GM23338 (cell line): ENCODE measurements at regions not wholly inside any gene's neighbourhood (a gene's known extent, or its start where the extent isn't known, plus 50 kb on each side); places are given as distances from the start of the nearest gene placed in this dataset.

Experiments
- CREB1 ChIP-seq: fragments of 250-450 bp; sonication (Bioruptor Pico); IDR thresholded peaks from 2 replicates; pipeline ENCODE4 v1.5.0; 2020; ENCODE audit warnings: low read depth, mild to moderate bottlenecking, moderate library complexity
- EZH2 ChIP-seq: fragments of 200-600 bp; sonication (generic); IDR thresholded peaks from one replicate; pipeline ENCODE4 v1.8.0; 2017; ENCODE audit warnings: antibody characterized with exemption, mild to moderate bottlenecking, low read depth; ENCODE audit not compliant: unreplicated experiment
- EZH2phosphoT487 ChIP-seq: fragments of 200-600 bp; sonication (generic); IDR thresholded peaks from one replicate; pipeline ENCODE4 v1.8.1; 2018; ENCODE audit warnings: antibody characterized with exemption; ENCODE audit not compliant: unreplicated experiment
- JUNB ChIP-seq: IDR thresholded peaks from one replicate; pipeline ENCODE4 v1.6.1; 2016; ENCODE audit warnings: antibody characterized with exemption; ENCODE audit not compliant: unreplicated experiment
- POLR2AphosphoS5 ChIP-seq: IDR thresholded peaks from 2 replicates; pipeline ENCODE4 v1.6.1; 2016; ENCODE audit warnings: antibody characterized with exemption, low read depth
- TF ChIP-seq, protein P1 (sequence below), 2 experiments: fragments of 200-600 bp in 1 of 2; sonication (generic) in 1 of 2; conservative IDR thresholded peaks; 2 replicates each; pipeline versions ENCODE4 v1.5.1 to v1.6.1; 2016 to 2017; ENCODE audit warnings: antibody characterized with exemption in 2 of 2, low read depth in 2 of 2, mild to moderate bottlenecking in 2 of 2, moderate library complexity in 1 of 2
- TF ChIP-seq, protein P2 (sequence below): IDR thresholded peaks from one replicate; pipeline ENCODE4 v1.6.1; 2018; ENCODE audit warnings: antibody characterized with exemption; ENCODE audit not compliant: unreplicated experiment
- TF ChIP-seq, protein P3 (sequence below): IDR thresholded peaks from 2 replicates; pipeline ENCODE4 v1.6.1; 2016; ENCODE audit warnings: antibody characterized with exemption

DNA sequence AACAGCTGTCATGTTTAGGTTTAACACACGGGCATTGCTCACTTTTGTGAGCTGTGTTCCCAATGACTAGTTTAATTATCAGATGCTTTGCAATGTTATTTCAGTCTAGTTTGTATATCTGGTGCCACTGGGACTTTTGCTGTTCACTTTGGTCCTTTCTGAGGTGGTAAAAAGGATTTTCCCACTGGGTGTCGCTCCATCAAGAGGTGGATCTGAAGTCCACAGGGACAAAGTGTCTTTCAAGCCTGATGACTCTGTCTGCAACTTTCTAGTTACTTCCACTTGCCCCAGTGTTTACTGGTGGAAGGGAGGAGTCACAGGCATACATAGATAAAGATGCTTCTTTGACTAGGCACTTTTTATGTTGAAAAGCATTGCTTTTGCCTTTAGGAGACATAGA is 242.2 kb downstream of the HGF start:
- TF ChIP-seq EZH2phosphoT487 (no peak), EZH2 (no peak), JUNB (no peak), CREB1 (CRISPR knock-in tag) (no peak), POLR2AphosphoS5 (no peak)
- TF ChIP-seq, protein P1, sequence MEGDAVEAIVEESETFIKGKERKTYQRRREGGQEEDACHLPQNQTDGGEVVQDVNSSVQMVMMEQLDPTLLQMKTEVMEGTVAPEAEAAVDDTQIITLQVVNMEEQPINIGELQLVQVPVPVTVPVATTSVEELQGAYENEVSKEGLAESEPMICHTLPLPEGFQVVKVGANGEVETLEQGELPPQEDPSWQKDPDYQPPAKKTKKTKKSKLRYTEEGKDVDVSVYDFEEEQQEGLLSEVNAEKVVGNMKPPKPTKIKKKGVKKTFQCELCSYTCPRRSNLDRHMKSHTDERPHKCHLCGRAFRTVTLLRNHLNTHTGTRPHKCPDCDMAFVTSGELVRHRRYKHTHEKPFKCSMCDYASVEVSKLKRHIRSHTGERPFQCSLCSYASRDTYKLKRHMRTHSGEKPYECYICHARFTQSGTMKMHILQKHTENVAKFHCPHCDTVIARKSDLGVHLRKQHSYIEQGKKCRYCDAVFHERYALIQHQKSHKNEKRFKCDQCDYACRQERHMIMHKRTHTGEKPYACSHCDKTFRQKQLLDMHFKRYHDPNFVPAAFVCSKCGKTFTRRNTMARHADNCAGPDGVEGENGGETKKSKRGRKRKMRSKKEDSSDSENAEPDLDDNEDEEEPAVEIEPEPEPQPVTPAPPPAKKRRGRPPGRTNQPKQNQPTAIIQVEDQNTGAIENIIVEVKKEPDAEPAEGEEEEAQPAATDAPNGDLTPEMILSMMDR (conservative IDR thresholded peaks at IDR 0.05; ENCODE audit: low read depth in 2 of 2) = peak in 1 of 2 experiments; percentile 42; a peak in 2 of 4 replicates
- TF ChIP-seq, protein P2, sequence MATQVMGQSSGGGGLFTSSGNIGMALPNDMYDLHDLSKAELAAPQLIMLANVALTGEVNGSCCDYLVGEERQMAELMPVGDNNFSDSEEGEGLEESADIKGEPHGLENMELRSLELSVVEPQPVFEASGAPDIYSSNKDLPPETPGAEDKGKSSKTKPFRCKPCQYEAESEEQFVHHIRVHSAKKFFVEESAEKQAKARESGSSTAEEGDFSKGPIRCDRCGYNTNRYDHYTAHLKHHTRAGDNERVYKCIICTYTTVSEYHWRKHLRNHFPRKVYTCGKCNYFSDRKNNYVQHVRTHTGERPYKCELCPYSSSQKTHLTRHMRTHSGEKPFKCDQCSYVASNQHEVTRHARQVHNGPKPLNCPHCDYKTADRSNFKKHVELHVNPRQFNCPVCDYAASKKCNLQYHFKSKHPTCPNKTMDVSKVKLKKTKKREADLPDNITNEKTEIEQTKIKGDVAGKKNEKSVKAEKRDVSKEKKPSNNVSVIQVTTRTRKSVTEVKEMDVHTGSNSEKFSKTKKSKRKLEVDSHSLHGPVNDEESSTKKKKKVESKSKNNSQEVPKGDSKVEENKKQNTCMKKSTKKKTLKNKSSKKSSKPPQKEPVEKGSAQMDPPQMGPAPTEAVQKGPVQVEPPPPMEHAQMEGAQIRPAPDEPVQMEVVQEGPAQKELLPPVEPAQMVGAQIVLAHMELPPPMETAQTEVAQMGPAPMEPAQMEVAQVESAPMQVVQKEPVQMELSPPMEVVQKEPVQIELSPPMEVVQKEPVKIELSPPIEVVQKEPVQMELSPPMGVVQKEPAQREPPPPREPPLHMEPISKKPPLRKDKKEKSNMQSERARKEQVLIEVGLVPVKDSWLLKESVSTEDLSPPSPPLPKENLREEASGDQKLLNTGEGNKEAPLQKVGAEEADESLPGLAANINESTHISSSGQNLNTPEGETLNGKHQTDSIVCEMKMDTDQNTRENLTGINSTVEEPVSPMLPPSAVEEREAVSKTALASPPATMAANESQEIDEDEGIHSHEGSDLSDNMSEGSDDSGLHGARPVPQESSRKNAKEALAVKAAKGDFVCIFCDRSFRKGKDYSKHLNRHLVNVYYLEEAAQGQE = no peak
- TF ChIP-seq, protein P3, sequence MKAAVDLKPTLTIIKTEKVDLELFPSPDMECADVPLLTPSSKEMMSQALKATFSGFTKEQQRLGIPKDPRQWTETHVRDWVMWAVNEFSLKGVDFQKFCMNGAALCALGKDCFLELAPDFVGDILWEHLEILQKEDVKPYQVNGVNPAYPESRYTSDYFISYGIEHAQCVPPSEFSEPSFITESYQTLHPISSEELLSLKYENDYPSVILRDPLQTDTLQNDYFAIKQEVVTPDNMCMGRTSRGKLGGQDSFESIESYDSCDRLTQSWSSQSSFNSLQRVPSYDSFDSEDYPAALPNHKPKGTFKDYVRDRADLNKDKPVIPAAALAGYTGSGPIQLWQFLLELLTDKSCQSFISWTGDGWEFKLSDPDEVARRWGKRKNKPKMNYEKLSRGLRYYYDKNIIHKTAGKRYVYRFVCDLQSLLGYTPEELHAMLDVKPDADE = no peak
